PFSK-1 (cell line): ENCODE measurements at regions not wholly inside any gene's neighbourhood (a gene's known extent, or its start where the extent isn't known, plus 50 kb on each side); places are given as distances from the start of the nearest gene placed in this dataset.

Experiments
- FOXP2 ChIP-seq: optimal IDR thresholded peaks from 2 replicates; pipeline ENCODE3; 2011; ENCODE audit warnings: borderline replicate concordance, control low read depth, inconsistent platforms; ENCODE audit not compliant: insufficient read depth; ENCODE audit errors: extremely low read length, extremely low read depth
- POLR2AphosphoS5 ChIP-seq: IDR thresholded peaks from 2 replicates; pipeline ENCODE4 v1.6.1; 2012; ENCODE audit warnings: low read depth, mild to moderate bottlenecking, control low read depth, low read length, moderate library complexity
- SIN3A ChIP-seq: IDR thresholded peaks from 2 replicates; pipeline ENCODE4 v1.6.1; 2012; ENCODE audit warnings: mild to moderate bottlenecking, low read length, moderate library complexity, borderline replicate concordance; ENCODE audit not compliant: insufficient read depth
- TAF1 ChIP-seq: IDR thresholded peaks from 2 replicates; pipeline ENCODE4 v1.6.1; 2012; ENCODE audit warnings: low read length, control low read depth, borderline replicate concordance; ENCODE audit not compliant: insufficient read depth
- TF ChIP-seq, protein P1 (sequence below), 2 experiments: IDR thresholded peaks; 2 replicates each; pipeline versions ENCODE4 v1.6.1 to v1.8.0; 2011 to 2012; ENCODE audit warnings: low read depth in 2 of 2, low read length in 2 of 2, control low read depth in 1 of 2, inconsistent platforms in 1 of 2, mild to moderate bottlenecking in 1 of 2, moderate library complexity in 1 of 2; ENCODE audit not compliant: insufficient read depth in 1 of 2

DNA sequence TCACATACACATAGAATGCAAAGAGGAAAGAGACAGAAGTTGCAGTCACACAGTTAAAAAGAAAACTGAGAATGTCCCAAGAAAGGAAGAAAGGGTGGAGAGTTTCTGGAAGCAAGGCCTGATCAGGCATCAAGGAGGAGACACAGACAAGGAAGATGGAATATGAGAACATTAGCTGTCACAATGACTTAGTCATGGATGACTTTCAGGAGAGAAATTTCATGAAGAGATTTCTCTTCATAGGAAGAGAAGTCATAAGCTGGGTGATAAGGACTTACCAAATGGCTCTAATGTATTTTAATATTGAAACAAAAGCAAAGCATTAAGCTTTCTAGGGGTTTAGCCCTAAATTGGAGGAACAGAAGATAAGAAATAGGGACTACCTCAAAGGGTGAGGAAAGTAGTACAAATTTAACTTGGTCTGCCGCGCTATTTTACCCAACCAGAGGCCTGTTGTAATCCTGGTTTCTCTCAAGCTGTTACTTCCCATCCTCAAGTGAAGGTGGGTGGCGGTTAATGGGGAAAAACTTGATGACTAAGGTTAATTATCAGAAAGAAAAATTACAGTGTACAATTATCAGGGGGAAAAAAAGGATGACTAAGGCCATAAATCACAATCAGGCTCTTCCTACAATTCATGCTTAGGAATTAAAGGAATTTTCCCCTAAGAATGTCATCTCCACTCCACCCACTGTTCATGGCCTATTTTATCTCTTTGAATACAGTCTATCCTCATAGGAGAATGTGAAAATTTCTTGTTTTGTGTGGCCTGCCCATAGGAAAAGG lies 93.9 kb upstream of the ADGRL2 start:
- TF ChIP-seq POLR2AphosphoS5 (no peak), FOXP2 (no peak), TAF1 (no peak), SIN3A (no peak)
- TF ChIP-seq, protein P1, sequence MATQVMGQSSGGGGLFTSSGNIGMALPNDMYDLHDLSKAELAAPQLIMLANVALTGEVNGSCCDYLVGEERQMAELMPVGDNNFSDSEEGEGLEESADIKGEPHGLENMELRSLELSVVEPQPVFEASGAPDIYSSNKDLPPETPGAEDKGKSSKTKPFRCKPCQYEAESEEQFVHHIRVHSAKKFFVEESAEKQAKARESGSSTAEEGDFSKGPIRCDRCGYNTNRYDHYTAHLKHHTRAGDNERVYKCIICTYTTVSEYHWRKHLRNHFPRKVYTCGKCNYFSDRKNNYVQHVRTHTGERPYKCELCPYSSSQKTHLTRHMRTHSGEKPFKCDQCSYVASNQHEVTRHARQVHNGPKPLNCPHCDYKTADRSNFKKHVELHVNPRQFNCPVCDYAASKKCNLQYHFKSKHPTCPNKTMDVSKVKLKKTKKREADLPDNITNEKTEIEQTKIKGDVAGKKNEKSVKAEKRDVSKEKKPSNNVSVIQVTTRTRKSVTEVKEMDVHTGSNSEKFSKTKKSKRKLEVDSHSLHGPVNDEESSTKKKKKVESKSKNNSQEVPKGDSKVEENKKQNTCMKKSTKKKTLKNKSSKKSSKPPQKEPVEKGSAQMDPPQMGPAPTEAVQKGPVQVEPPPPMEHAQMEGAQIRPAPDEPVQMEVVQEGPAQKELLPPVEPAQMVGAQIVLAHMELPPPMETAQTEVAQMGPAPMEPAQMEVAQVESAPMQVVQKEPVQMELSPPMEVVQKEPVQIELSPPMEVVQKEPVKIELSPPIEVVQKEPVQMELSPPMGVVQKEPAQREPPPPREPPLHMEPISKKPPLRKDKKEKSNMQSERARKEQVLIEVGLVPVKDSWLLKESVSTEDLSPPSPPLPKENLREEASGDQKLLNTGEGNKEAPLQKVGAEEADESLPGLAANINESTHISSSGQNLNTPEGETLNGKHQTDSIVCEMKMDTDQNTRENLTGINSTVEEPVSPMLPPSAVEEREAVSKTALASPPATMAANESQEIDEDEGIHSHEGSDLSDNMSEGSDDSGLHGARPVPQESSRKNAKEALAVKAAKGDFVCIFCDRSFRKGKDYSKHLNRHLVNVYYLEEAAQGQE (IDR thresholded peaks at IDR 0.05; ENCODE audit: insufficient read depth in 1 of 2, low read depth in 2 of 2, low read length in 2 of 2) = no peak
